Medulla oblongata (tissue), 1 donor: ENCODE measurements at regions not wholly inside any gene's neighbourhood (a gene's known extent, or its start where the extent isn't known, plus 50 kb on each side); places are given as distances from the start of the nearest gene placed in this dataset.
A peak's percentile ranks its signal among the peaks of the same experiment; 100 is the strongest.

Experiments
- DNase-seq: peaks from one replicate; pipeline ENCODE4 v3.0.0-alpha.2; 2015; ENCODE audit errors: extremely low spot score

GRCh38 chr9:73553295-73553694 is 401.6 kb downstream of the ANXA1 start:
- DNase-seq = no peak

GRCh38 chr9:73558471-73558870 is 406.8 kb downstream of the ANXA1 start:
- no peak for DNase-seq

- peak; percentile 9 for DNase-seq
These were observed 413.4 kb downstream of the ANXA1 start for GRCh38 chr9:73565026-73565425.

GRCh38 chr9:73565833-73566465 is 414.3 kb downstream of the ANXA1 start:
- peak; percentile 85 for DNase-seq

GRCh38 chr9:73566627-73567026 is 415.0 kb downstream of the ANXA1 start:
- DNase-seq = no peak

GRCh38 chr9:73573235-73573634 is 421.6 kb downstream of the ANXA1 start:
- DNase-seq = no peak

- DNase-seq = peak; percentile 29
These were observed 423.7 kb downstream of the ANXA1 start for GRCh38 chr9:73575101-73576060.

- peak; percentile 56 for DNase-seq
These were observed 426.2 kb downstream of the ANXA1 start for GRCh38 chr9:73577848-73578247.

- no peak for DNase-seq
These were observed 428.2 kb downstream of the ANXA1 start for GRCh38 chr9:73579823-73580222.

GRCh38 chr9:73583576-73583975 is 431.9 kb downstream of the ANXA1 start:
- no peak for DNase-seq

- no peak for DNase-seq
These were observed 443.4 kb downstream of the ANXA1 start for GRCh38 chr9:73595036-73595545.

- no peak for DNase-seq
These were observed 444.7 kb downstream of the ANXA1 start for GRCh38 chr9:73596321-73596720.

GRCh38 chr9:73597039-73597438 is 445.4 kb downstream of the ANXA1 start:
- DNase-seq = no peak

- no peak for DNase-seq
These were observed 446.1 kb downstream of the ANXA1 start for GRCh38 chr9:73597771-73598170.

- no peak for DNase-seq
These were observed 457.7 kb downstream of the ANXA1 start for GRCh38 chr9:73609381-73609780.

GRCh38 chr9:73611032-73611431 is 459.4 kb downstream of the ANXA1 start:
- no peak for DNase-seq

GRCh38 chr9:73613092-73613701 is 461.5 kb downstream of the ANXA1 start:
- no peak for DNase-seq

GRCh38 chr9:73615557-73615956 is 463.9 kb downstream of the ANXA1 start:
- no peak for DNase-seq

- DNase-seq = no peak
These were observed 465.9 kb downstream of the ANXA1 start for GRCh38 chr9:73617586-73617985.

- no peak for DNase-seq
These were observed 489.3 kb downstream of the ANXA1 start for GRCh38 chr9:73640971-73641370.

GRCh38 chr9:73643379-73644013 is 491.8 kb downstream of the ANXA1 start:
- no peak for DNase-seq

- no peak for DNase-seq
These were observed 495.9 kb downstream of the ANXA1 start for GRCh38 chr9:73647560-73647959.
